ENCODE measurements at regions not wholly inside any gene's neighbourhood (a gene's known extent, or its start where the extent isn't known, plus 50 kb on each side); places are given as distances from the start of the nearest gene placed in this dataset.

DNA sequence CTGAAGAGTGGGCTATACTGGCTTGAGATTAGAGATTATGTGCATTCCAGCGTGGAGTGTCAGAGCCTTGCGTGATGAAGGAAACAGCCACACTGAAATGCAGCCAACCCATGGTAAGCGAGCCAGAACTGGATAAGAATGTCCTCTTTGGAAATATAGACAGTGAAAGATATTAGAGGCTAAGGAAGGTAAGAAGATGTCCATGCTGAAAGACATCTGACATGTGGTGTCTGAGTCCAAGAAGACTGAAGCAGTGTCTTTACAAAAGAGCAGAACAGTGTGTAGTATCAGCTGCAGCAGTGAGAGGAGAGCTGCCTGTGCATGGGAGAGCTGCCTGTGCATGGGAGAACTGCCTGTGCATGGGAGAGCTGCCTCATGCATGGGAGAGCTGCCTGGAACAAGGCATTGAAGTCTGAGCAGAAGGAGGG lies 672.2 kb downstream of the DIPK2A start:
- no peak for TF ChIP-seq EZH2 (IDR thresholded peaks at IDR 0.05; ENCODE audit: insufficient read depth, low read length)
- TF ChIP-seq, protein P1, sequence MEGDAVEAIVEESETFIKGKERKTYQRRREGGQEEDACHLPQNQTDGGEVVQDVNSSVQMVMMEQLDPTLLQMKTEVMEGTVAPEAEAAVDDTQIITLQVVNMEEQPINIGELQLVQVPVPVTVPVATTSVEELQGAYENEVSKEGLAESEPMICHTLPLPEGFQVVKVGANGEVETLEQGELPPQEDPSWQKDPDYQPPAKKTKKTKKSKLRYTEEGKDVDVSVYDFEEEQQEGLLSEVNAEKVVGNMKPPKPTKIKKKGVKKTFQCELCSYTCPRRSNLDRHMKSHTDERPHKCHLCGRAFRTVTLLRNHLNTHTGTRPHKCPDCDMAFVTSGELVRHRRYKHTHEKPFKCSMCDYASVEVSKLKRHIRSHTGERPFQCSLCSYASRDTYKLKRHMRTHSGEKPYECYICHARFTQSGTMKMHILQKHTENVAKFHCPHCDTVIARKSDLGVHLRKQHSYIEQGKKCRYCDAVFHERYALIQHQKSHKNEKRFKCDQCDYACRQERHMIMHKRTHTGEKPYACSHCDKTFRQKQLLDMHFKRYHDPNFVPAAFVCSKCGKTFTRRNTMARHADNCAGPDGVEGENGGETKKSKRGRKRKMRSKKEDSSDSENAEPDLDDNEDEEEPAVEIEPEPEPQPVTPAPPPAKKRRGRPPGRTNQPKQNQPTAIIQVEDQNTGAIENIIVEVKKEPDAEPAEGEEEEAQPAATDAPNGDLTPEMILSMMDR (IDR thresholded peaks at IDR 0.05; ENCODE audit: insufficient read depth, low read depth, low read length): no peak

All from astrocyte (in vitro differentiated cells and primary cell).